Left ventricle myocardium inferior (tissue), 1 donor: ENCODE measurements at regions not wholly inside any gene's neighbourhood (a gene's known extent, or its start where the extent isn't known, plus 50 kb on each side); places are given as distances from the start of the nearest gene placed in this dataset.

Source experiments
- DNase-seq: peaks from one replicate; pipeline ENCODE4 v3.0.0-alpha.2; 2020
- H3K27ac ChIP-seq: fragments of 200-600 bp; replicated peaks from 2 replicates; pipeline ENCODE4 v1.8.0; 2021
- H3K27me3 ChIP-seq: fragments of 200-600 bp; 2 replicates; pipeline ENCODE4 v1.8.0; 2021; ENCODE audit warnings: low read depth
- H3K36me3 ChIP-seq: fragments of 200-600 bp; 2 replicates; pipeline ENCODE4 v1.8.0; 2021
- H3K4me1 ChIP-seq: fragments of 200-600 bp; 2 replicates; pipeline ENCODE4 v1.8.0; 2021
- H3K4me3 ChIP-seq: fragments of 200-600 bp; 2 replicates; pipeline ENCODE4 v1.8.0; 2021; ENCODE audit warnings: mild to moderate bottlenecking, moderate library complexity
- H3K9me3 ChIP-seq: fragments of 200-600 bp; replicated peaks from 2 replicates; pipeline ENCODE4 v1.8.0; 2021
- intact Hi-C: fragments of 100-400 bp; cut with micrococcal nuclease; formaldehyde crosslinking; loops from one replicate; pipeline ENCODE4 v1.11.0; 2022
- TF ChIP-seq, protein P1 (sequence below): fragments of 200-600 bp; IDR thresholded peaks from 2 replicates; pipeline ENCODE4 v1.8.0; 2021; ENCODE audit warnings: antibody characterized with exemption, mild to moderate bottlenecking, borderline replicate concordance
- donor health status: DM: no; HTN: yes; CAD: no; lungs with severe emphysema.

GRCh38 chr6:130282234-130282995 lies 59.7 kb upstream of the SAMD3 start:
- Histone ChIP-seq H3K4me3 (no peak overlapping the region), H3K36me3 (no peaks in the 10 kb centered on the region), H3K4me1 (no peaks in the 10 kb centered on the region), H3K27ac (no peak overlapping the region), H3K27me3 (no peaks in the 10 kb centered on the region), H3K9me3 (peaks cover 7% of the 10 kb centered on the region)
- TF ChIP-seq, protein P1, sequence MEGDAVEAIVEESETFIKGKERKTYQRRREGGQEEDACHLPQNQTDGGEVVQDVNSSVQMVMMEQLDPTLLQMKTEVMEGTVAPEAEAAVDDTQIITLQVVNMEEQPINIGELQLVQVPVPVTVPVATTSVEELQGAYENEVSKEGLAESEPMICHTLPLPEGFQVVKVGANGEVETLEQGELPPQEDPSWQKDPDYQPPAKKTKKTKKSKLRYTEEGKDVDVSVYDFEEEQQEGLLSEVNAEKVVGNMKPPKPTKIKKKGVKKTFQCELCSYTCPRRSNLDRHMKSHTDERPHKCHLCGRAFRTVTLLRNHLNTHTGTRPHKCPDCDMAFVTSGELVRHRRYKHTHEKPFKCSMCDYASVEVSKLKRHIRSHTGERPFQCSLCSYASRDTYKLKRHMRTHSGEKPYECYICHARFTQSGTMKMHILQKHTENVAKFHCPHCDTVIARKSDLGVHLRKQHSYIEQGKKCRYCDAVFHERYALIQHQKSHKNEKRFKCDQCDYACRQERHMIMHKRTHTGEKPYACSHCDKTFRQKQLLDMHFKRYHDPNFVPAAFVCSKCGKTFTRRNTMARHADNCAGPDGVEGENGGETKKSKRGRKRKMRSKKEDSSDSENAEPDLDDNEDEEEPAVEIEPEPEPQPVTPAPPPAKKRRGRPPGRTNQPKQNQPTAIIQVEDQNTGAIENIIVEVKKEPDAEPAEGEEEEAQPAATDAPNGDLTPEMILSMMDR, result no peak
- intact Hi-C loops, result no loop called here
- no peak for DNase-seq

DNA sequence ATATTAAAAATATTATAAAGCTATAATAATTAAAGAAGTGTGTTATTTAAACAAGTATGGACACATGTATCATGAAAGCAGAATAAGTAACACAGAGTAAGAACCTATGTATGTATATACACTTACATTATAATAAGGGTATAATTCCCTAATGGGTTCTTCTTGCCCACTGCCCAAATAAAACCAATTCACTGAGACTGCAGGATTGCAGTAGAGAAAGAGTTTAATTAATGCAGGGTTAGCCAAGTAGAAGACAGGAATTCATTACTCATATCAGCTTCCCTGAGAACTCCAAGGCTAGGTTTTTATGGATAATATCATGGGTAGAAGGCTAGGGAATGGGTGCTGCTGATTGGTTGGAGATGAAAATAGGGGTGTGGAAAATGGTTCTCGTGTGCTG lies 53.8 kb upstream of the SAMD3 start:
- Histone ChIP-seq H3K27ac (no peak overlapping the region), H3K9me3 (peaks cover 59% of the 10 kb centered on the region), H3K36me3 (no peaks in the 10 kb centered on the region), H3K27me3 (no peaks in the 10 kb centered on the region), H3K4me3 (no peak overlapping the region), H3K4me1 (no peaks in the 10 kb centered on the region)
- intact Hi-C loops, result no loop called here
- TF ChIP-seq, protein P1, result no peak
- no peak for DNase-seq

DNA sequence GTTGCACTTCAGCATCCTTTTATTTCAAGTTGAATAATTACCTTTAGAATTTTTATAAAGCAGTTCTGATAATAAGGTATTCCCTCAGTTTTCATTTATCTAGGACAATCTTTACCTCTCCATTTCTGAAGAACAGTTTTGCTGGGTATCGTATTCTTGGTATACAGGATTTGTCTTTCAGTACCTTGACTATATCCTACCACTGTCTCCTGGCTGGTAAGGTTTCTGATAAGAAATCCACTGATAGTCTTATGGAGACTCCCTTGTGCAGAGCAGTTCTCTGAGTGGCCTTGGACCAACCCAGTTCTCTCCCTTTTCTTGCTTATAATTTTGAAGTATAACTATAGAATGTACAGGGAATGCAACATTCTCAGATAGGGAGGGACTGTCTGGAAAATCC lies 51.3 kb upstream of the SAMD3 start:
- Histone ChIP-seq H3K9me3 (peaks cover 67% of the 10 kb centered on the region), H3K36me3 (no peaks in the 10 kb centered on the region), H3K27ac (no peak overlapping the region), H3K27me3 (no peaks in the 10 kb centered on the region), H3K4me3 (no peak overlapping the region), H3K4me1 (no peaks in the 10 kb centered on the region)
- DNase-seq, result no peak
- TF ChIP-seq, protein P1, result no peak
- intact Hi-C loops, result no loop called here
